ENCODE measurements at regions not wholly inside any gene's neighbourhood (a gene's known extent, or its start where the extent isn't known, plus 50 kb on each side); places are given as distances from the start of the nearest gene placed in this dataset.

GRCh38 chr7:46205478-46205877, 284.4 kb upstream of the IGFBP3 start:
- Mint-ChIP-seq H3K27ac (peak overlapping the region; percentile 97), H3K4me3 (peak overlapping the region; percentile 74), H3K9me3 (peaks cover 7% of the 10 kb centered on the region)

GRCh38 chr7:46203926-46204325, 282.9 kb upstream of the IGFBP3 start:
- H3K9me3 Mint-ChIP-seq: peaks cover 7% of the 10 kb centered on the region
- TF ChIP-seq, protein P1, sequence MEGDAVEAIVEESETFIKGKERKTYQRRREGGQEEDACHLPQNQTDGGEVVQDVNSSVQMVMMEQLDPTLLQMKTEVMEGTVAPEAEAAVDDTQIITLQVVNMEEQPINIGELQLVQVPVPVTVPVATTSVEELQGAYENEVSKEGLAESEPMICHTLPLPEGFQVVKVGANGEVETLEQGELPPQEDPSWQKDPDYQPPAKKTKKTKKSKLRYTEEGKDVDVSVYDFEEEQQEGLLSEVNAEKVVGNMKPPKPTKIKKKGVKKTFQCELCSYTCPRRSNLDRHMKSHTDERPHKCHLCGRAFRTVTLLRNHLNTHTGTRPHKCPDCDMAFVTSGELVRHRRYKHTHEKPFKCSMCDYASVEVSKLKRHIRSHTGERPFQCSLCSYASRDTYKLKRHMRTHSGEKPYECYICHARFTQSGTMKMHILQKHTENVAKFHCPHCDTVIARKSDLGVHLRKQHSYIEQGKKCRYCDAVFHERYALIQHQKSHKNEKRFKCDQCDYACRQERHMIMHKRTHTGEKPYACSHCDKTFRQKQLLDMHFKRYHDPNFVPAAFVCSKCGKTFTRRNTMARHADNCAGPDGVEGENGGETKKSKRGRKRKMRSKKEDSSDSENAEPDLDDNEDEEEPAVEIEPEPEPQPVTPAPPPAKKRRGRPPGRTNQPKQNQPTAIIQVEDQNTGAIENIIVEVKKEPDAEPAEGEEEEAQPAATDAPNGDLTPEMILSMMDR (conservative IDR thresholded peaks at IDR 0.05): no peak
- peak overlapping the region; percentile 97 for H3K27ac Mint-ChIP-seq
- no peak overlapping the region for H3K4me3 Mint-ChIP-seq
- peaks cover 16% of the 10 kb centered on the region for H3K4me1 Mint-ChIP-seq (ENCODE audit: unreplicated experiment)
- H3K36me3 Mint-ChIP-seq: no peaks in the 10 kb centered on the region
- no peaks in the 10 kb centered on the region for H3K27me3 Mint-ChIP-seq
- DNase-seq (ENCODE audit: extremely low spot score, unreplicated experiment): no peak

More at GRCh38 chr7:46205478-46205877, 284.4 kb upstream of the IGFBP3 start:
- Mint-ChIP-seq H3K4me1 (ENCODE audit: unreplicated experiment) (peaks cover 18% of the 10 kb centered on the region), H3K27me3 (no peaks in the 10 kb centered on the region), H3K36me3 (no peaks in the 10 kb centered on the region)
- TF ChIP-seq, protein P1 (conservative IDR thresholded peaks at IDR 0.05): no peak
- DNase-seq (ENCODE audit: extremely low spot score, unreplicated experiment): no peak

- Mint-ChIP-seq H3K4me1 (ENCODE audit: unreplicated experiment) (peaks cover 11% of the 10 kb centered on the region), H3K27ac (no peak overlapping the region), H3K9me3 (peaks cover 7% of the 10 kb centered on the region), H3K36me3 (no peaks in the 10 kb centered on the region), H3K27me3 (no peaks in the 10 kb centered on the region), H3K4me3 (no peak overlapping the region)
- no peak for DNase-seq (ENCODE audit: extremely low spot score, unreplicated experiment)
- TF ChIP-seq, protein P1 (conservative IDR thresholded peaks at IDR 0.05): no peak
Measured at GRCh38 chr7:46202379-46202778, 281.3 kb upstream of the IGFBP3 start.

DNA sequence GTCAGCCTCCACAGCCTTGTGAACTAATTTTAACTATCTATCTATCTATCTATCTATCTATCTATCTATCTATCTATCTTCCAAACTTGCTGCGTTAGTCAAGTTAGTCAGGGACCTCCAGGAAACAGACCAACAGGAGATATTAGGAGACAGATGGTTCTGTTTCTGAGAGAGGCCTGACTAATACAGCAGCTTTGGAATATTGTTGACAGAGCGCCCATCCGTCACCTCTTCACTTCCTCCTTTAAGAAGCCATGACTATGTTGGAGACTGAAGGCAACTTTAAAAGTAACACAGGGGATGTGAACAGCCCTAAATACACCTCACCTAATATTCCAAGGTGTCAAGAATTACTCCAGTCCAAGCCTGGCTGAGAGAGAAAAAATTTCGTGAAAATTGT, 280.9 kb upstream of the IGFBP3 start:
- Mint-ChIP-seq H3K36me3 (no peaks in the 10 kb centered on the region), H3K27ac (no peak overlapping the region), H3K4me3 (no peak overlapping the region), H3K9me3 (peaks cover 7% of the 10 kb centered on the region), H3K27me3 (no peaks in the 10 kb centered on the region), H3K4me1 (ENCODE audit: unreplicated experiment) (peaks cover 11% of the 10 kb centered on the region)
- TF ChIP-seq, protein P1 (conservative IDR thresholded peaks at IDR 0.05): no peak
- DNase-seq (ENCODE audit: extremely low spot score, unreplicated experiment): no peak

GRCh38 chr7:46198701-46199100, 277.6 kb upstream of the IGFBP3 start:
- H3K4me3 Mint-ChIP-seq: no peak overlapping the region
- no peaks in the 10 kb centered on the region for H3K9me3 Mint-ChIP-seq
- H3K27me3 Mint-ChIP-seq: no peaks in the 10 kb centered on the region
- TF ChIP-seq, protein P1 (conservative IDR thresholded peaks at IDR 0.05): no peak
- no peaks in the 10 kb centered on the region for H3K36me3 Mint-ChIP-seq
- no peak for DNase-seq (ENCODE audit: extremely low spot score, unreplicated experiment)
- no peaks in the 10 kb centered on the region for H3K4me1 Mint-ChIP-seq (ENCODE audit: unreplicated experiment)
- H3K27ac Mint-ChIP-seq: no peak overlapping the region
